LNCAP (cell line): ENCODE measurements at regions not wholly inside any gene's neighbourhood (a gene's known extent, or its start where the extent isn't known, plus 50 kb on each side); places are given as distances from the start of the nearest gene placed in this dataset.

ENCODE experiments used
- CTCF ChIP-seq: fragments of 450-650 bp; IDR thresholded peaks from 2 replicates; pipeline ENCODE4 v1.5.1; 2017; ENCODE audit warnings: mild to moderate bottlenecking

GRCh38 chr2:215594766-215595165 lies 158.9 kb upstream of the FN1 start:
- TF ChIP-seq CTCF = no peak

DNA sequence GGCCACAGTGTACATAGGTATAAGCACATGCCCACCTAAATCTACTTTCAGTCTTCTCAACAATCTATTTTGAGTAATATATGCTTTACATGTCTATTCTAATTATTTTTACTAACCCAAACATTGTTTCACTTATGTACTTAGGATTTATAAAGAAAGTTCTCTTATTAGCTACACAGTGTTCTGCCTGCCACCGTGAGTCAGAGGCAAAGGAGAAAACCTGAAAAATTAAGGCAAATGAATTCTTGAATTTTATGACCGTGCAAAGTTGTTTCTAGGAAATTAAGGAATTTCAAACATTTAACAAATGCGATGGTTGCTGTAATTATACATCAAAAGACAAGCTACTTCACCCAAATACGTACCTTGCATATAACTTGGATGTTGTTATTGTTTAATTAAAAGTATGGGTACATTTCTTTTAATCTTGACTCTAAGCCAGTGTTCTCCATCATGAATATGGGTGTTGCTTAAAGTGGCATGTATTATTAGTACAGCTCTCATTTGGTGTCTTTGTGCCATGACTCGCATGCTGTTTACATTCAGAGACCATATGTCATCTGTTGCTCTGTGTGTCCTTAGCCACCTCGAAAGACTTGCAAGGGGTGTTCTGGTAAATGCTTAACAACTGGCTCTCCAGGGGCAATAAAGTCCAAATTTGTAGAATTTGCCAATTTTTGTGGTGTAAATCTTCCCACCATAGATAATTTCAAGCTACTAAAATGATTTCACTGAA lies 154.3 kb upstream of the FN1 start:
- TF ChIP-seq CTCF = no peak

- TF ChIP-seq CTCF = no peak
Measured at GRCh38 chr2:215583881-215584280, 148.0 kb upstream of the FN1 start.

DNA sequence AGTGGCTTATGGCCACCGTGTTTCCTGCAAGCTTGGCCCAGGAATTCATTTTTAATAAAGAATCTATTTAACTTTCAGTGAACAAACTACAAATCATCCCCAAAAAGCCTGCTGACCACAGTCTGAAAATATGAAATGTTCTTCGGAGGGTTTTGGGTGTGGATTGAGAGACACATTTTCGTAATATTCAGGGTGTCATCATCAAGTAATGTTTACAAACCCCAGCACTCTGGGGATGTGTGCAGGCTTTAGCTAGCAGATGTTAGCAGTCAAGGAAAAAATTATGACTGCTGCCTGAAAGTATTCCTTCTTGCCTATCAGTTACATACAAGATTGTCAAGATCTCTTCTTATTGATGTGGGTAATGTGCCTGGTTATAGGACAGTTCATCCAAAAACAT lies 143.9 kb upstream of the FN1 start:
- TF ChIP-seq CTCF = no peak

GRCh38 chr2:215577356-215577755 lies 141.5 kb upstream of the FN1 start:
- TF ChIP-seq CTCF = no peak

GRCh38 chr2:215576572-215576971 lies 140.7 kb upstream of the FN1 start:
- TF ChIP-seq CTCF = no peak

- TF ChIP-seq CTCF = no peak
Measured at GRCh38 chr2:215573496-215573895, 137.6 kb upstream of the FN1 start.

DNA sequence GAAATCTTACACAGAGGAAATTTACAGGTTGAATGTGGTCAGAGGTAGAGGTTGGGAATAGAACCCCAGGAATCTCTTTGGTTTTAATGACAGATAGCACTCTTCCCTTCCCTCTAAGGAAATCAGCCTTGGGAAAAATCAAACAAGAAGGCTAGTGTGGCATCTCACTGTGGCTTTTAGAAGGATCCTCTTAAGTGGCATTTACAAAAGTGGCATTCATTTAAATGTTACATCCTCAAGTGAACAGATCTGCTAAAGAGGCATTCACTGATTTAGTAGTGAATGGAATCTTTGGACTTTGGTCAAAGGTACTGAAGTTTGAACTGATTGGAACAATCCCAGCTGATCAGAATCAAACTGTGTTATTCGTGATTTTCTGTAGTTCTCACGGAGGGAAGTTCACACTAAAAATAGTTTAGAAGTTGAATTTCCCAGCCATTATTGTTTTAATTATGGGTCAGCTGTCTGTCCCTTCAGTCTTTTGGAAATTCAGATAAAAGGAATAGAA lies 136.5 kb upstream of the FN1 start:
- no peak for TF ChIP-seq CTCF
